ENCODE measurements at regions not wholly inside any gene's neighbourhood (a gene's known extent, or its start where the extent isn't known, plus 50 kb on each side); places are given as distances from the start of the nearest gene placed in this dataset.
"Not testable (repeated sequence)": the region's sequence is repeated elsewhere in the genome, so short reads cannot be mapped to it uniquely, and the experiment has no call there.

DNA sequence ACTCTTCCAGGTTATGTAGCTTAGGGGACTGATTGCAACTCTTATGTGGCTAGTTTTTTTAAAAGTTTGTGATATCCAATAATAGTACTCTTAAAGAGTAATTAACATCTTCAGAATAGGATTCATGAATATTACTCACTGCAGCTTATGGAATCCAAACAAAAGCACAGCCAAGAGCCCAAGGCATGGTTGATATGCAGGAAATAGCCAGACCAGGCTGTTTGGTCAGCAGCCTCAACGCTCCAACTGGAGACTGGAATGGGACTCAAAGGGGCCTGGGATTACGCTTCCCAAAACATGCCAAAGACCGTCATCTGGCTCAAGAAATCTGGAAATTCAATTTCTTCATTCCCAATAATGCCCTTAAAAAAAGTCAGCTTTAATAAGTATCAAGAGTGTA, 268.6 kb downstream of the SEC61B start:
- Histone ChIP-seq H3K4me3 (ENCODE audit: low read depth in 1 of 2, low read length in 2 of 2) (no peak overlapping the region), H3K9ac (ENCODE audit: low read length) (no peak overlapping the region), H3K36me3 (ENCODE audit: insufficient read depth, low read length) (no peaks in the 10 kb centered on the region), H3K27ac (ENCODE audit: low read depth, low read length) (no peak overlapping the region), H3K9me3 (ENCODE audit: low read length) (no peaks in the 10 kb centered on the region), H3K4me1 (ENCODE audit: insufficient read depth, low read length) (no peaks in the 10 kb centered on the region), H3K27me3 (ENCODE audit: control insufficient read depth in 1 of 2, insufficient read depth in 2 of 2, low read length in 2 of 2) (no peaks in the 10 kb centered on the region)

DNA sequence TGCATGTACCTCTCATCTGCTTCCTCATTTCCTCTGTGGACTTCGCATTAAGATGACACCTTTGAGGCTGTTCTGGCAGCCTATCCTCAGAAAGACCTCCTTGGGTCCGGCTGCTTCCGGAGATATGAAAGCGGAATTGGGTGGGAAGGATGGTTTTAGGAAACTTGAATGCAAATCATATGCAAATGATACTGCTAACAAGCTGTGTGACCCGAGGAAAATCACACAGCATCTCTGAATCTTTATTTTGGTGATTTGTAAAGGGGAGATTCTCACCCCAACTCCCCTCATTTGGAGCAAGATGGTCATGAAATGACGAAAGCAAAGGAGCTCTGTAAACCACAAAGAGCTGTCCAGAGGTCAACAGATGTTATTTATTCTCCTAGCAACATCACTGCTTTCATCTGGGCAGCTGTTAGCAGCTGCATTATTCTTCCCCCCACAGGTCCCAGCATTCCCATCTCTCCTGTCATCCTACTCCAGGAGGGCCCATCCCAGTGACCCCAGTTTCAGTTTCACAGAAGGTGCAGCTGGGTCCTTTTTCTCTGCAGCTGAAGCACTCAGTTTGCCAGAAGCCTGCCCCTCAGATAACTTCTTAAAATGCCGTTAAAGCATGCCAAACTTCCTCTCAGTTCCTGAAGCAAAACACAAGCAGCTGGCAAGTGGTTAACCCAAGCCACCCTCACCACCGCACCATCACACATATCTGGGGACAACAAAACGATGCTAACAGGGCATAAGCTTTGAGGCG, 269.5 kb downstream of the SEC61B start:
- H3K4me1 ChIP-seq (ENCODE audit: insufficient read depth, low read length), result no peaks in the 10 kb centered on the region
- H3K9me3 ChIP-seq (ENCODE audit: low read length), result no peaks in the 10 kb centered on the region
- no peak overlapping the region for H3K4me3 ChIP-seq (ENCODE audit: low read depth in 1 of 2, low read length in 2 of 2)
- no peak overlapping the region for H3K9ac ChIP-seq (ENCODE audit: low read length)
- no peak overlapping the region for H3K27ac ChIP-seq (ENCODE audit: low read depth, low read length)
- H3K36me3 ChIP-seq (ENCODE audit: insufficient read depth, low read length), result no peaks in the 10 kb centered on the region
- H3K27me3 ChIP-seq (ENCODE audit: control insufficient read depth in 1 of 2, insufficient read depth in 2 of 2, low read length in 2 of 2), result no peaks in the 10 kb centered on the region

DNA sequence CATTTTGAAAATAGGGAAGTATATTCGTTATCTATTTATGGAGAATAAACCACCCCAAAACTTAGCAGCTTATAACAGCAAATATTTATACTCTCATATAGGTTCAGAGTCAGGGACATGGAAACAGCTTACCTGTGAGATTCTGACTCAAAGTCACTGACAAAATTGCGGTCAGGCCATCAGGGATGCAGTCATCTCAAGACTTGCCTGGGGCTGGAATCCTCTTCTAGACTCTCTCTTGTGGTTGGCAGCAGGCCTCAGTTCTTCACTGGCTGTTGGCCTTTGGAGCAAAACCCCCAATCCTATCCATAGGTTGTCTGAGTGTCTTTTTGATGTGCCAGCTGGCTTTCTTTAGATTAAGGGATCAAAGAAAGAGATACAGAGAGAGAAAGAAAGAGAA, 275.6 kb downstream of the SEC61B start:
- Histone ChIP-seq H3K4me1 (ENCODE audit: insufficient read depth, low read length) (no peaks in the 10 kb centered on the region), H3K36me3 (ENCODE audit: insufficient read depth, low read length) (no peaks in the 10 kb centered on the region), H3K27ac (ENCODE audit: low read depth, low read length) (no peak overlapping the region), H3K9me3 (ENCODE audit: low read length) (peaks cover 5% of the 10 kb centered on the region), H3K27me3 (ENCODE audit: control insufficient read depth in 1 of 2, insufficient read depth in 2 of 2, low read length in 2 of 2) (no peaks in the 10 kb centered on the region), H3K4me3 (ENCODE audit: low read depth in 1 of 2, low read length in 2 of 2) (no peak overlapping the region), H3K9ac (ENCODE audit: low read length) (no peak overlapping the region)

DNA sequence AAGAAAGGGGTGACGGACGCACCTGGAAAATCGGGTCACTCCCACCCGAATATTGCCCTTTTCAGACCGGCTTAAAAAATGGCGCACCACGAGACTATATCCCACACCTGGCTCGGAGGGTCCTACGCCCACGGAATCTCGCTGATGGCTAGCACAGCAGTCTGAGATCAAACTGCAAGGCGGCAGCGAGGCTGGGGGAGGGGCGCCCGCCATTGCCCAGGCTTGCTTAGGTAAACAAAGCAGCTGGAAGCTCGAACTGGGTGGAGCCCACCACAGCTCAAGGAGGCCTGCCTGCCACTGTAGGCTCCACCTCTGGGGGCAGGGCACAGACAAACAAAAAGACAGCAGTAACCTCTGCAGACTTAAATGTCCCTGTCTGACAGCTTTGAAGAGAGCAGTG, 276.9 kb downstream of the SEC61B start:
- not testable (repeated sequence) for H3K27me3 ChIP-seq (ENCODE audit: control insufficient read depth in 1 of 2, insufficient read depth in 2 of 2, low read length in 2 of 2); H3K9me3 ChIP-seq (ENCODE audit: low read length); H3K9ac ChIP-seq (ENCODE audit: low read length); H3K4me1 ChIP-seq (ENCODE audit: insufficient read depth, low read length); H3K36me3 ChIP-seq (ENCODE audit: insufficient read depth, low read length); H3K4me3 ChIP-seq (ENCODE audit: low read depth in 1 of 2, low read length in 2 of 2); H3K27ac ChIP-seq (ENCODE audit: low read depth, low read length)

DNA sequence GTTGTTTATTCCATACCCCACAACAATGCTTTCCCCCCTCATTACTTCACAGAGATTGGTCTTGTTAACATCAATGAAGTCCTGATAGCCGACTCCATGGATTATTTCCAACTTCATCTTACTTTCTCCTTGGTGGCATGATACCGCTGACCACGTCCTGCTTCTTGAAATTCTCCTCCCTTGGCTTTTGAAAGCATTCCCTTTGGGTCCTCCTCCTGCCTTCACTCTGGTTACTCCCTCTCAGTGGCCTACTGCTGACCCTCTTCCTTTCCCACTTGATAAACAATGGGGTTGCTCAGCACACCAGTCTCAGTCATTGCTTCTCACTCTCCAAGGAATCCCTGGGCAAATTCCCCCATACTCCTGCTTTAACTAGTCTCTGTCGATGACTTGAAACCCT, 283.9 kb downstream of the SEC61B start:
- Histone ChIP-seq H3K9ac (ENCODE audit: low read length) (no peak overlapping the region), H3K27me3 (ENCODE audit: control insufficient read depth in 1 of 2, insufficient read depth in 2 of 2, low read length in 2 of 2) (no peaks in the 10 kb centered on the region), H3K4me1 (ENCODE audit: insufficient read depth, low read length) (no peaks in the 10 kb centered on the region), H3K27ac (ENCODE audit: low read depth, low read length) (no peak overlapping the region), H3K36me3 (ENCODE audit: insufficient read depth, low read length) (no peaks in the 10 kb centered on the region), H3K9me3 (ENCODE audit: low read length) (no peaks in the 10 kb centered on the region), H3K4me3 (ENCODE audit: low read depth in 1 of 2, low read length in 2 of 2) (no peak overlapping the region)

DNA sequence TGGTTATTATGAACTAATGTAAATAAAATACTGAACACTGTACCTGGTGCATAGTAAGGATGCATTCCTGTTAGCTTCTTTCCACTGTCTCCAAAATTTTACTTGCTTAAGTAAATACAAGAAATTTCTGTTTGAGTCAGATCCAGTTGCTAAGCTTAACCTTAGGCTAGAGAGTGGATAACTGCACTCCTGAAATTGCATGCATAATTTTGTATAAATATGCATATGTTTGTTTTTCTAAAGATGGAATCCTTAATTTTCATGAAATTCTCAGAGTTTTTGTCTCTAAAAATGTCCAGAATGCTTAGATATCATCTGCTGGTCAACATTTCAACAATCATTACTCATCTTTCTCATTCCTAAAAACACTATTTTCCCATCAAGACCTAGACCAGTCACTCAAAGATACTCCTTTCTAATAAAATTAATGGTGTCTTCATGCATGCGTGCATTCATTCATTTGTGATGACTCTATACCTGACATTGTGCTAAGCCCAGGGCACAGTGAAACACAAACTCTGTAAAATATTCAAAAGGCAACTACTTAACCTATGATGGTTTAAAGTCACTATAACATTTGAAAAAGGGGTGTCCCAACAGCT, 284.8 kb downstream of the SEC61B start:
- no peaks in the 10 kb centered on the region for H3K27me3 ChIP-seq (ENCODE audit: control insufficient read depth in 1 of 2, insufficient read depth in 2 of 2, low read length in 2 of 2)
- H3K9me3 ChIP-seq (ENCODE audit: low read length), result no peaks in the 10 kb centered on the region
- H3K36me3 ChIP-seq (ENCODE audit: insufficient read depth, low read length), result no peaks in the 10 kb centered on the region
- no peak overlapping the region for H3K27ac ChIP-seq (ENCODE audit: low read depth, low read length)
- H3K4me3 ChIP-seq (ENCODE audit: low read depth in 1 of 2, low read length in 2 of 2), result no peak overlapping the region
- no peaks in the 10 kb centered on the region for H3K4me1 ChIP-seq (ENCODE audit: insufficient read depth, low read length)
- no peak overlapping the region for H3K9ac ChIP-seq (ENCODE audit: low read length)

DNA sequence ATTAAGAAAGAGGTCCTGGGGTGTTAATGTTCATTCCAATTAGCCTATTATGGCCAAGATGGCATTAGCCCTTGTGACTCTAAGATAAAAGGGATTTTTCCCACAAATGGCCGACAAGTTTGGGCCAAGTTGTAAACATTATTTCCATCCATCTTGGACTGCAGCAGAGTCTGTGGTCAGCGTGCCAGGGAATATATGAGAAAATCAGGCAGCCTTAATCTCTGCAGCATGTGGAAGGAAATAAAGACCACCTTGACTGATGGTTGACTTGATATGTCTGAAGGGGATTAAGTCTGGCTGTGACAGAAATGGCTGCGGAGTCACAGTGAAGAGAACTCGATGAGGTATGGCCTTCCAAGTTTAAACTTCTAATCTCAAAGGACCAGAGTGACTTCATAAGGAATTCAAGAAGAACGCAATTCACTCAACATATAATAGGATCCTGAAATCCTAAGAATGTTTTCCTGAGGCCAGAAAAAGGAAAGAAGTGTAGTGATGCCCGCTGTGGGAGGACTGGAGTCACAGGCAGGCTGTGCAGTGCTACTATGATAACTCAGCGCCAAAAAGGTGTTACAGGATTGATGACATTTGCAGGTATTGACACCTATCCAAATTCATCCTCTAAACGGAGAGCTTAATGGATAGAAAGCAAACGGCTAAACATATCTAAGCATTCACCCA, 287.1 kb downstream of the SEC61B start:
- no peaks in the 10 kb centered on the region for H3K9me3 ChIP-seq (ENCODE audit: low read length)
- H3K9ac ChIP-seq (ENCODE audit: low read length), result no peak overlapping the region
- no peaks in the 10 kb centered on the region for H3K27me3 ChIP-seq (ENCODE audit: control insufficient read depth in 1 of 2, insufficient read depth in 2 of 2, low read length in 2 of 2)
- no peaks in the 10 kb centered on the region for H3K4me1 ChIP-seq (ENCODE audit: insufficient read depth, low read length)
- H3K4me3 ChIP-seq (ENCODE audit: low read depth in 1 of 2, low read length in 2 of 2), result no peak overlapping the region
- no peaks in the 10 kb centered on the region for H3K36me3 ChIP-seq (ENCODE audit: insufficient read depth, low read length)
- H3K27ac ChIP-seq (ENCODE audit: low read depth, low read length), result no peak overlapping the region

DNA sequence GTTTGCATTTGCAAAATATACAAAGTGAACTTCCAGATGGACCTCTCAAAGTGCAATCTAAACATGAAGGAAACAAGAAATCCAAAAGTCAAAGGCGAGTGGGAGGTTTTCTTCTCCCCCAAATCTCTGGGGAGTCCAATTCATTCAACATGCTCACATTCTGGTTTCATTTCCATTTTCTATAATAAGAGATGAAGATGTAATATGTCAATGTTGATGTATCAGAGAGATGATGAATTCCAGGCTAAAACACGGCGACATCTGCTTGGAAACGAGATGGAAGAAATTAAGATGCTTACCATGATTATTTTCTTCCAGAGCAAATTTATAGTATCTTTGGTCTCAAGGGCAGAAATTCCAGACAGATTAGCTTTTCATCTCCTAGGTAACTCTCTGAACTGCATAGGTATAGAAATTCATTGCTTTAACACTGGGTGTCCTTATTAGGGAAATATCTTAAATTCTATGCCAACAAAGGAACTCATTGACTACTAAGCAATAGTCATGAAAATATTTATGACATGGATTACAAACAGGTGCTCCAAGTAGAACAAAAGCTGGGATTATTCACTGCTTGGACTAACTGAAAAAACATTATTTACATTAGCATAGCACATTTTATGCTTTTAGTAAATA, 287.9 kb downstream of the SEC61B start:
- Histone ChIP-seq H3K9me3 (ENCODE audit: low read length) (no peaks in the 10 kb centered on the region), H3K27me3 (ENCODE audit: control insufficient read depth in 1 of 2, insufficient read depth in 2 of 2, low read length in 2 of 2) (no peaks in the 10 kb centered on the region), H3K36me3 (ENCODE audit: insufficient read depth, low read length) (no peaks in the 10 kb centered on the region), H3K4me3 (ENCODE audit: low read depth in 1 of 2, low read length in 2 of 2) (no peak overlapping the region), H3K4me1 (ENCODE audit: insufficient read depth, low read length) (no peaks in the 10 kb centered on the region), H3K27ac (ENCODE audit: low read depth, low read length) (no peak overlapping the region), H3K9ac (ENCODE audit: low read length) (no peak overlapping the region)

DNA sequence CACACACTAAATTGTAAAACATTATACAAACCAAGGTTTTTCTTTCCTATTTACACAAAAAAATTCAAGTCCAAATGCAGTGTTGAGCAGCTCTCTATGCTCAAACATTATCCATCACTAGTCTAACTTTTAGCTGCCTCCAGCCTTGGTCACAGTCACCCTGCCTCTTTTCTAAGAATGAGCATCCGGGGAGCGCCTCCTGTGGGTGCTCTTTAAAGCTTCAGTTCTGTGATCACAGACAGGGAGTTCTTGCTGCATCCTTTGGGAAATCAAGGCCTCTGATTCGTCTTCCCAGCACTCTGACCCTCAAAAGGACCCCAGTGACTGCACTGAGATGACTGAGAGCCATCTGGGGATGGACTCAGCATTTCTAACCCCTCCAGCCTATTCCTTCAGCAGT, 289.6 kb downstream of the SEC61B start:
- H3K36me3 ChIP-seq (ENCODE audit: insufficient read depth, low read length), result no peaks in the 10 kb centered on the region
- H3K27ac ChIP-seq (ENCODE audit: low read depth, low read length), result no peak overlapping the region
- no peaks in the 10 kb centered on the region for H3K9me3 ChIP-seq (ENCODE audit: low read length)
- H3K4me1 ChIP-seq (ENCODE audit: insufficient read depth, low read length), result no peaks in the 10 kb centered on the region
- no peak overlapping the region for H3K4me3 ChIP-seq (ENCODE audit: low read depth in 1 of 2, low read length in 2 of 2)
- no peaks in the 10 kb centered on the region for H3K27me3 ChIP-seq (ENCODE audit: control insufficient read depth in 1 of 2, insufficient read depth in 2 of 2, low read length in 2 of 2)
- H3K9ac ChIP-seq (ENCODE audit: low read length), result no peak overlapping the region

DNA sequence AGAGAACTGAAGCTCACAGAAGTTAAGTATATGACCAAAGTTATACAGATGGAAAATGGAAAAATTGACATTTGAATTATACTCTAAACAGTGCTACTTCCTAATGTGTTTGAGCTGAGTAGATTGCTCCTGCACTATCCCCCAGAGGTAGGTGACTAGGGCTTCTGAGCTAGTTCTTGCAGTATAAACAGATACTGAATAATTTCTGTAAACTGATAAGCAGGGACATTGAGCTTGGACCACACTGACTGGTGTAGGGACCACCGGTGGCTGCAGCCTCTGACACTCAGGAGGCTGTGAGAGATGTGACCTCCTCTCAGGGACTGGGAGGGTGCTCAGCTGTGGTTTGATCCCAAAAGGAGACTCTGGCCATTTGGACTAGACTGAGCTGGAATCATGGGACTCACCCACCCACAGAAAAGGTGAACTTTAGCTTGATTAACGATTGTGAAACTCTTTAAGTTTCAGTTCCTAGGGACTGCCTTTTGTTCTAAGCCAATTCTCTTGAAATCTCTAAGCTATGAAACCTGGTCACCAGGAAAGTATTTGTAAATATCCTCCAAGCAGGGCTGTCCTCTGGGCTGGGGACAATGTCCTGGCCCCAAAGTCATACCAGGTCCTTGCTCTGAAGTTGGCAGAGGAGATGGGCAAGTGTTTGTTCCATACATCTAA, 291.5 kb downstream of the SEC61B start:
- no peaks in the 10 kb centered on the region for H3K36me3 ChIP-seq (ENCODE audit: insufficient read depth, low read length)
- H3K4me3 ChIP-seq (ENCODE audit: low read depth in 1 of 2, low read length in 2 of 2), result no peak overlapping the region
- H3K4me1 ChIP-seq (ENCODE audit: insufficient read depth, low read length), result no peaks in the 10 kb centered on the region
- no peaks in the 10 kb centered on the region for H3K27me3 ChIP-seq (ENCODE audit: control insufficient read depth in 1 of 2, insufficient read depth in 2 of 2, low read length in 2 of 2)
- H3K27ac ChIP-seq (ENCODE audit: low read depth, low read length), result no peak overlapping the region
- H3K9me3 ChIP-seq (ENCODE audit: low read length), result no peaks in the 10 kb centered on the region
- H3K9ac ChIP-seq (ENCODE audit: low read length), result no peak overlapping the region

DNA sequence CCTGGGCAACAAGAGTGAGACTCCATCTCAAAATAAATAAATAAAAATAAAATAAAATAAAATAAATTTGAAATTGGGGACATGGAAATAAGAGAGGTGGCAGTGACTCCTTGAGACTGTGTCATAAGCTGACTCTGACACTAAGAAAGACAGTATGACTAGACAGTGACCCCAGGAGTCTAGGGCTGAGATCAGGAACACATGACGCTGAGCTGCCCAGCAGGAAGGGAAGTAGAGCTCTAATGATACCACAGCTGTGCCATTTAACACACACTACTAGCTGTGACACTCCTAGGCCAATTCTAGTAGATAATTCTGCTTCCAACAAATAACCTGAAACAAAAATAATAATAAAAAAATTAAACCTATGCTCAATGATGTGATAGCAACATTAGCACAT, 293.0 kb downstream of the SEC61B start:
- no peaks in the 10 kb centered on the region for H3K36me3 ChIP-seq (ENCODE audit: insufficient read depth, low read length)
- no peak overlapping the region for H3K9ac ChIP-seq (ENCODE audit: low read length)
- no peaks in the 10 kb centered on the region for H3K9me3 ChIP-seq (ENCODE audit: low read length)
- no peak overlapping the region for H3K27ac ChIP-seq (ENCODE audit: low read depth, low read length)
- no peak overlapping the region for H3K4me3 ChIP-seq (ENCODE audit: low read depth in 1 of 2, low read length in 2 of 2)
- H3K4me1 ChIP-seq (ENCODE audit: insufficient read depth, low read length), result no peaks in the 10 kb centered on the region
- H3K27me3 ChIP-seq (ENCODE audit: control insufficient read depth in 1 of 2, insufficient read depth in 2 of 2, low read length in 2 of 2), result no peaks in the 10 kb centered on the region

All from muscle layer of colon (tissue), 2 donors.